VCaP (cell line): ENCODE measurements at regions not wholly inside any gene's neighbourhood (a gene's known extent, or its start where the extent isn't known, plus 50 kb on each side); places are given as distances from the start of the nearest gene placed in this dataset.
"Not testable (repeated sequence)": the region's sequence is repeated elsewhere in the genome, so short reads cannot be mapped to it uniquely, and the experiment has no call there.

ENCODE experiments used
- H3K27ac ChIP-seq: fragments of 450-650 bp; 2 replicates; pipeline ENCODE4 v1.5.1; 2017
- TF ChIP-seq, protein P1 (sequence below): fragments of 450-650 bp; conservative IDR thresholded peaks from 2 replicates; pipeline ENCODE4 v1.5.1; 2017; ENCODE audit warnings: mild to moderate bottlenecking, moderate library complexity

DNA sequence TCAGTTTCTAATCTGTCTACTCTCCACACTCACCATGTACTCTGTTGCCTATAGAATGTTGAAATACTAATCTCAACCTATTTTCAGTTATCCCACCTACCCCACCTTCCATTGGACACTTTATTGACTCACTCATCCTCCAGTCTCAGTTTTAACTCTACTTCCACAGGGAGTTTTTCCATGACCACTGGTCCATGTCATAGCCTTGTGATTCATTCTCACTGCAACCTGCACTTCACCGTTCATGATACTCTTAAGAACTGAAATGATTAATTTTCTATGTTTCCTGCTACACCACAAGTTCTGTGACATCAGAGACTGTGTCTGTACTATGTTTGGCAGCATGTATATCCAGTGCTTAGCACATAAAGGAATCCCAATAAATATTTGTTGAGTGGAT is 122.8 kb upstream of the HSF2 start:
- H3K27ac ChIP-seq: no peak overlapping the region
- TF ChIP-seq, protein P1, sequence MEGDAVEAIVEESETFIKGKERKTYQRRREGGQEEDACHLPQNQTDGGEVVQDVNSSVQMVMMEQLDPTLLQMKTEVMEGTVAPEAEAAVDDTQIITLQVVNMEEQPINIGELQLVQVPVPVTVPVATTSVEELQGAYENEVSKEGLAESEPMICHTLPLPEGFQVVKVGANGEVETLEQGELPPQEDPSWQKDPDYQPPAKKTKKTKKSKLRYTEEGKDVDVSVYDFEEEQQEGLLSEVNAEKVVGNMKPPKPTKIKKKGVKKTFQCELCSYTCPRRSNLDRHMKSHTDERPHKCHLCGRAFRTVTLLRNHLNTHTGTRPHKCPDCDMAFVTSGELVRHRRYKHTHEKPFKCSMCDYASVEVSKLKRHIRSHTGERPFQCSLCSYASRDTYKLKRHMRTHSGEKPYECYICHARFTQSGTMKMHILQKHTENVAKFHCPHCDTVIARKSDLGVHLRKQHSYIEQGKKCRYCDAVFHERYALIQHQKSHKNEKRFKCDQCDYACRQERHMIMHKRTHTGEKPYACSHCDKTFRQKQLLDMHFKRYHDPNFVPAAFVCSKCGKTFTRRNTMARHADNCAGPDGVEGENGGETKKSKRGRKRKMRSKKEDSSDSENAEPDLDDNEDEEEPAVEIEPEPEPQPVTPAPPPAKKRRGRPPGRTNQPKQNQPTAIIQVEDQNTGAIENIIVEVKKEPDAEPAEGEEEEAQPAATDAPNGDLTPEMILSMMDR: no peak

DNA sequence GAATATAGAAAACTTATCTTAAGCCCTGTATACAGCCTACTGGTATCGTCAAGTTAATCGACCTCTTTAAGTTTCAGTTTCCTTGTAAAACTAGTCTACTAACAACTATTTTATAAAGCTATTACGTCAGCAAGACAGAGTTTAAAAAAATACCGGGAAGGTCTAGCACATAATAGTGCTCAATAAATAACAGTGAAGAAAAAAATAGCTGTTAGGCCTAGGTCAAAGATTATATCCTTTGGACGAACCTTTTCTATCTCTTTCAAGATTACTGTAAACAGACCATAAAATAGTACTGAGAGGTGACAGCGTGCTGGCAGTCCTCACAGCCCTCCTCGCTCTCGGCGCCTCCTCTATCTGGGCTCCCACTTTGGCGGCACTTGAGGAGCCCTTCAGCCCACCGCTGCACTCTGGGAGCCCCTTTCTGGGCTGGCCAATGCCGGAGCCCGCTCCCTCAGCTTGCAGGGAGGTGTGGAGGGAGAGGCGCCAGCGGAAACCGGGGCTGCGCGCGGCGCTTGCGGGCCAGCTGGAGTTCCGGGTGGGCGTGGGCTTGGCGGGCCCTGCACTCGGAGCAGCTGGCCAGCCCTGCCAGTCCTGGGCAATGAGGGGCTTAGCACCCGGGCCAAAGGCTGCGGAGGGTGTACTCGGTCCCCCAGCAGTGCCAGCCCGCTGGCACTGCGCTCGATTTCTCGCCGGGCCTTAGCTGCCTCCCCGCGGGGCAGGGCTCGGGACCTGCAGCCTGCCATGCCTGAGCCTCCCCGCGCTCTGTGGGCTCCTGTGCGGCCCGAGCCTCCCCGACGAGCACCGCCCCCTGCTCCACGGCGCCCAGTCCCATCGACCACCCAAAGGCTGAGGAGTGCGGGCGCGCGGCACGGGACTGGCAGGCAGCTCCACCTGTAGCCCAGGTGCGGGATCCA is 119.1 kb upstream of the HSF2 start:
- H3K27ac ChIP-seq: not testable (repeated sequence)

DNA sequence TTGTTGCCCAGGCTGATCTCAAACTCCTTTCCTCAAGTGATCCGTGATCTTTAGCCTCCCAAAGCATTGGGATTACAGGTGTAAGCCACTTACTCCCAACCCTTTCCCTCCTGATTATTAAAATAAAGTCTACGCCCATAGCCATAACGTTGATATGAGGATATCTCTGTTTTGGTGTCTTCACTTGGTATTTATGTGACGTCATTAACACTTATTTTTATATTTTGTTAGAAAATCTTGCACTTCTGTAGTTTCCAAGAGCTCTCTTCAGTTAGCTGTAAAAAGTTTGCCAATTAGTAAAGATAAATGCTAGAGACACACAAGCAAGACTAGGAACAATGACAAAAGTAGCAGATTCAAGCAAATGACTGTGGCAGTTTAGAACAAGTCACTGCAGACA is 115.6 kb upstream of the HSF2 start:
- TF ChIP-seq, protein P1: no peak
- H3K27ac ChIP-seq: no peak overlapping the region

DNA sequence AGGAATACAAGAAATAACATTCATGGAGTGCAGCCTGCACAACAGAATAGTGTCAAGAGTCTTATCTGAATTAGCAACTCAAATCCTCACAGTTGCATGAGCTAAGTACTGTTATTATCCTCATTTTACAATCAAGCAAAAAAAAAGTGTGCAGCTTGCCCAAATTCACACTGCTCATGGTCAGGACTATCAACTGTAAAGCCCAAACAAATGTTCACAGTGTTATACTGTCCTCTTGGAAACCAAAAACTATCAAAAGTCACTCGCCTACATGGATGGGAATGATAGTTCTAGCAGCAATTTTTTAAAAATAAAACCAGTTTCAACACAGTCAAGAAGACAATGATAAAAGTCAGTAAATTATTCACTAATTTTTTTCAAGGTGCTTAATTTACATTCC is 114.6 kb upstream of the HSF2 start:
- TF ChIP-seq, protein P1: no peak
- no peak overlapping the region for H3K27ac ChIP-seq

DNA sequence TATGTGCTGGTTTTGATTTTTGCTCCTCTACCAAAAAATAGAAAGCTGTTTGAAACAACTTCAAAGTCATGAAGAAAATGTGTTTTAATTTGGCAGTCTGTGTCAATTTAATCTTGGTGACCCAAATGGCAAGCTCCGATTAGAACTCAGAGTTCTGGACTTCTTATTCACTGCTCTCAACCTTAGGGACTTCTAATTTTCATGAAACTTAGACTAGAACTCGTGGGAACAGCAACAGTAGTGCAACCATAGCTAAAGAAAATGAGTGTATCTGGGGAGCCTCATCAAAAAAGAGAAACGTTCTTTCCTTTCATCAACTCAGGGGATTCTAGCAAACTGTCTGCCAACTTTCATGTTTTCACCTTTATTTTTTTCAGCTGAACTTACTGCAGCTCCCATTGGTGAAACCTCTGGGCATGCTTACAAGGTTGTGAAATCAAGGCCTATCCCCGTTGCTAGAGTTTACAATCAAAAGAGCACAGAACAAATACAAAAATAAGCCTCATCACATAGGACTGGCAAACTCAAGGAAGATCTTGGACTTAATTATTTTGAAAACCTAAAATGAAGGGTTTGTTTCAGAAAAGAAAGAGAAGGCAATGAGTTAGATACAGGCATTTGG is 114.0 kb upstream of the HSF2 start:
- TF ChIP-seq, protein P1: no peak

DNA sequence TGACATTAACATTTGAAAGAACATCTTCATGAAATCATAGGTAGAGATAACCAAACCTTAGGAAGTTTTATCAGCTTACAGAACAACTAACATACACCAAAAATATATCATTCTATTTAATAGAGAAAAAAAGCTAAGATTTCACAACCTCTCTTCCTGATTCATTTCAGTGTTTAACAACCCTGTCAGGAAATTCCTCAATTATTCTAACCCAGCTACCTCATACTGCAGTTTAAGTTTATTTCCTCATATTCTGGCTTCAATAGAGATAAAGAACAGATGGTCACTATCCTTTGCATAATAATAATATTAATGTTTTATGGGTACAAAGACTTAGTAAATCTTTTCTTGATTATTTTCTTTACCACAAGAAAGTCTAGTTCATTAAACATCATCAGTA is 112.9 kb upstream of the HSF2 start:
- TF ChIP-seq, protein P1: no peak
- no peak overlapping the region for H3K27ac ChIP-seq

More for the DNA sequence above, 114.0 kb upstream of the HSF2 start:
- no peak overlapping the region for H3K27ac ChIP-seq

DNA sequence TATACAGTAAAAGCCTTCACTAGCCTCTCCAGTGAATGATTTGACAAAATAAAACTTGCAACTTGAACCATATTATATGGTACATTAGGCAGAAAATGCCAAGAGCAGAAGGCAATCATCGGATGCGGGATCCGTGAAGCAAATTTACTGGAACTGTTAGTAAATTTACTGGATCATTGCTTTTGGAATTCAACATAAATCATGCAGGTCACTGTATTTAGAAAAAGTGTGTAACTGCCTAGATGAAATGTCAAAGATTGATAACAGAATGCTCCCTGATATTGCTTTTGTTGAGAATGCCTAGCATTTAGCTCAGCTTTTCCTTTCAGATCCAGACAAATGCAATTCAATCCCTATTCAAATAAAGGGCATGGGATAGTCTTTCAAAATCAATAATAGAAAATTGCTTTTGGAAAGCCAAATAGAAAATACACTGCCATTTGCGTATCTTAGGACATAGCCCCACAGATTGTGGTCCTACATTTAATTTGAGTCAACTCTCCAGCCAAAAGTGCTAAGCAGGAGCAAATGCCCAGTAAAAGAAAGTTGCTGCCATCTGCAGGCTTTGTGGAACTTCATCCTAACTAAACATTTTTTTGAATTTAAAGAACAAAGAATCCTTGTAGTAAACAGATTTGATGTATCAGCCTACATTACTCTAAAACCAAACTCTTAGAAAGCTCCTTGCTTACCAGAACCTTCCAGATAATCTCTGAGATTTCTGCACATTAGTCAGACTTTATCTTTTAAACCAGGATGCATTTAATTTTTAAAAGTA is 109.5 kb upstream of the HSF2 start:
- no peak overlapping the region for H3K27ac ChIP-seq
- TF ChIP-seq, protein P1: peak; percentile 60
